ENCODE measurements at regions not wholly inside any gene's neighbourhood (a gene's known extent, or its start where the extent isn't known, plus 50 kb on each side); places are given as distances from the start of the nearest gene placed in this dataset.
"Not testable (repeated sequence)": the region's sequence is repeated elsewhere in the genome, so short reads cannot be mapped to it uniquely, and the experiment has no call there.

DNA sequence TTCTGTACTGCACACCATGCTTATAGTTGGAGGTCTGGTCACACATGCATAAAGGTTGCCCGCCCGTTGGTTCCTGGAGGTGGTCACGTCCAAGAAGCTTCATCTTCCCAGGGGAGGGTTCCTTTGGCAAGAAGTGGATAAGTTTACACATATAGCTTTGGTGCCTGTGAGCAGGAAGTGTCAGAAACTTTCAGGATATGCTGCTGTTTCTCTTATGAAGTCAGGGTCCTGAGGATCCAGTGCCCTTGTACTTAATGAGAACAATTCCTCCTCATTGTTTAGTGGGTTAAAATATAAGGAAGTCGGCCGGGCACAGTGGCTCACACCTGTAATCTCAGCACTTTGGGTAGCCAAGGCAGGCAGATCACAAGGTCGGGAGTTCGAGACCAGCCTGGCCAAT is 115.5 kb upstream of the DUSP22 start:
- no peak overlapping the region for H3K4me3 Mint-ChIP-seq

GRCh38 chr6:178119-178518 is 114.2 kb upstream of the DUSP22 start:
- Mint-ChIP-seq H3K27me3 (ENCODE audit: low read depth, poor library complexity) (peaks cover 33% of the 10 kb centered on the region), H3K36me3 (ENCODE audit: low read depth) (no peaks in the 10 kb centered on the region), H3K27ac (no peak overlapping the region), H3K4me3 (no peak overlapping the region), H3K9me3 (peaks cover 20% of the 10 kb centered on the region), H3K4me1 (no peaks in the 10 kb centered on the region)
- DNase-seq, result no peak
- TF ChIP-seq, protein P1, sequence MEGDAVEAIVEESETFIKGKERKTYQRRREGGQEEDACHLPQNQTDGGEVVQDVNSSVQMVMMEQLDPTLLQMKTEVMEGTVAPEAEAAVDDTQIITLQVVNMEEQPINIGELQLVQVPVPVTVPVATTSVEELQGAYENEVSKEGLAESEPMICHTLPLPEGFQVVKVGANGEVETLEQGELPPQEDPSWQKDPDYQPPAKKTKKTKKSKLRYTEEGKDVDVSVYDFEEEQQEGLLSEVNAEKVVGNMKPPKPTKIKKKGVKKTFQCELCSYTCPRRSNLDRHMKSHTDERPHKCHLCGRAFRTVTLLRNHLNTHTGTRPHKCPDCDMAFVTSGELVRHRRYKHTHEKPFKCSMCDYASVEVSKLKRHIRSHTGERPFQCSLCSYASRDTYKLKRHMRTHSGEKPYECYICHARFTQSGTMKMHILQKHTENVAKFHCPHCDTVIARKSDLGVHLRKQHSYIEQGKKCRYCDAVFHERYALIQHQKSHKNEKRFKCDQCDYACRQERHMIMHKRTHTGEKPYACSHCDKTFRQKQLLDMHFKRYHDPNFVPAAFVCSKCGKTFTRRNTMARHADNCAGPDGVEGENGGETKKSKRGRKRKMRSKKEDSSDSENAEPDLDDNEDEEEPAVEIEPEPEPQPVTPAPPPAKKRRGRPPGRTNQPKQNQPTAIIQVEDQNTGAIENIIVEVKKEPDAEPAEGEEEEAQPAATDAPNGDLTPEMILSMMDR (IDR thresholded peaks at IDR 0.05), result no peak

More for the DNA sequence above, 115.5 kb upstream of the DUSP22 start:
- Mint-ChIP-seq H3K36me3 (ENCODE audit: low read depth) (no peaks in the 10 kb centered on the region), H3K4me1 (no peaks in the 10 kb centered on the region), H3K27me3 (ENCODE audit: low read depth, poor library complexity) (peaks cover 33% of the 10 kb centered on the region), H3K9me3 (peaks cover 23% of the 10 kb centered on the region), H3K27ac (no peak overlapping the region)
- TF ChIP-seq, protein P1 (IDR thresholded peaks at IDR 0.05), result no peak
- no peak for DNase-seq

GRCh38 chr6:178929-179328 is 113.4 kb upstream of the DUSP22 start:
- H3K27ac Mint-ChIP-seq, result not testable (repeated sequence)

GRCh38 chr6:179340-179950 is 112.8 kb upstream of the DUSP22 start:
- H3K36me3 Mint-ChIP-seq (ENCODE audit: low read depth), result no peaks in the 10 kb centered on the region
- H3K27me3 Mint-ChIP-seq (ENCODE audit: low read depth, poor library complexity), result peaks cover 24% of the 10 kb centered on the region
- H3K4me1 Mint-ChIP-seq, result no peaks in the 10 kb centered on the region
- no peak for DNase-seq
- H3K27ac Mint-ChIP-seq, result no peak overlapping the region
- TF ChIP-seq, protein P1 (IDR thresholded peaks at IDR 0.05), result no peak
- no peak overlapping the region for H3K4me3 Mint-ChIP-seq
- peaks cover 16% of the 10 kb centered on the region for H3K9me3 Mint-ChIP-seq

More at GRCh38 chr6:178929-179328, 113.4 kb upstream of the DUSP22 start:
- H3K27me3 Mint-ChIP-seq (ENCODE audit: low read depth, poor library complexity), result peaks cover 26% of the 10 kb centered on the region
- not testable (repeated sequence) for H3K4me1 Mint-ChIP-seq; DNase-seq; H3K36me3 Mint-ChIP-seq (ENCODE audit: low read depth); H3K4me3 Mint-ChIP-seq
- H3K9me3 Mint-ChIP-seq, result peaks cover 16% of the 10 kb centered on the region

- not testable (repeated sequence) for DNase-seq; H3K4me1 Mint-ChIP-seq; H3K27ac Mint-ChIP-seq; H3K4me3 Mint-ChIP-seq; H3K36me3 Mint-ChIP-seq (ENCODE audit: low read depth)
- H3K27me3 Mint-ChIP-seq (ENCODE audit: low read depth, poor library complexity), result peaks cover 22% of the 10 kb centered on the region
- peaks cover 16% of the 10 kb centered on the region for H3K9me3 Mint-ChIP-seq
Observed at GRCh38 chr6:180091-180694, 112.1 kb upstream of the DUSP22 start.

DNA sequence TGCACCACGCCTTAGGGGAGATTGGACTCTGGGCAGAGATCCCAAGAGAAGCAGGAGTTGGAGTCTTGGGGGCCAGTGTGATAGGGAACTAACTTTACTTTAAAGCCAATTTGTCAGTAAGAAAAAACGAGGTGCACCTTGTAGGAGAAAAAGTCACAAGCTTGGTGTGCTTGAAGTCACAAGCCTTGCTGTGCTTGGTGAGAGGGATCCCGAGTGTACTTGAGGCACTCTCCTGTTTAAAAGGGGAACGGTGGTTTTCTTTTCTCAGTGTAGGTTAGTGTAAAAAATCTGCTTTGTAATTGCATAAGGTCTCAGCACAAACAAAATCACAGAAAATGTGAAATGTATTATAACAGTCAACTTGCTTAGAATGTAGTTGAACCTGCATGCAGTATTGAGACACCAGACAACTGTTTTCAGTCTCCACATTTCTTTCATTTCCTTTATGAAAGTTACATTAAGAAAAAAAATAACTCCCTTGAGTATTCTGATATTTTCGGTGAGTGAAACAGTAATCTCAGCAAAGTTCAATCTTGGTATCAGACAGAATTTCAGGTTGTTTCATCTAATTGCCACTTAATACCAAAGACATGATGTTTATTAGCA is 111.1 kb upstream of the DUSP22 start:
- H3K27ac Mint-ChIP-seq, result no peak overlapping the region
- peaks cover 22% of the 10 kb centered on the region for H3K27me3 Mint-ChIP-seq (ENCODE audit: low read depth, poor library complexity)
- H3K36me3 Mint-ChIP-seq (ENCODE audit: low read depth), result no peaks in the 10 kb centered on the region
- no peak overlapping the region for H3K4me3 Mint-ChIP-seq
- no peaks in the 10 kb centered on the region for H3K4me1 Mint-ChIP-seq
- peaks cover 16% of the 10 kb centered on the region for H3K9me3 Mint-ChIP-seq
- no peak for DNase-seq
- TF ChIP-seq, protein P1 (IDR thresholded peaks at IDR 0.05), result no peak

All from nephron progenitor cell (in vitro differentiated cells).